SK-N-SH (cell line): ENCODE measurements at regions not wholly inside any gene's neighbourhood (a gene's known extent, or its start where the extent isn't known, plus 50 kb on each side); places are given as distances from the start of the nearest gene placed in this dataset.

Source experiments
- CTCF ChIA-PET: fragments of 300-600, 350-600 bp; formaldehyde crosslinking; extraction: SDS; loops from one replicate; lab custom pipeline; 2021; lab: Yijun Ruan, JAX
- POLR2A ChIA-PET: fragments of 350-600 bp; sonication (Branson Sonifier 250); formaldehyde crosslinking; extraction: SDS; loops from one replicate; lab custom pipeline; 2020; ENCODE audit warnings: antibody characterized with exemption, inconsistent platforms; lab: Yijun Ruan, JAX
- DNase-seq: peaks from one replicate; pipeline ENCODE4 v3.0.0; 2012
- H2AFZ ChIP-seq: fragments of 200-600 bp; sonication (generic); 2 replicates; pipeline ENCODE4 v1.8.1; 2016; ENCODE audit warnings: antibody characterized with exemption, mild to moderate bottlenecking, low read depth
- H3F3A ChIP-seq: fragments of 200-600 bp; sonication (generic); replicated peaks from 2 replicates; pipeline ENCODE3; 2016; ENCODE audit warnings: antibody characterized with exemption, mild to moderate bottlenecking; ENCODE audit not compliant: insufficient read depth
- H3K27ac ChIP-seq, 2 experiments: fragments of 200-500 bp in 1 of 2; fragments of 200-600 bp in 1 of 2; sonication (Bioruptor generic) in 1 of 2; sonication (generic), shearing (Covaris generic) in 1 of 2; 2 replicates each; pipeline versions ENCODE4 v1.5.1 to v1.6.1; 2014 to 2016; ENCODE audit warnings: low read depth in 2 of 2, inconsistent platforms in 1 of 2, low read length in 1 of 2, mild to moderate bottlenecking in 1 of 2, mixed read lengths in 1 of 2
- H3K27me3 ChIP-seq: fragments of 200-600 bp; sonication (generic), shearing (Covaris generic); 2 replicates; pipeline ENCODE4 v1.6.1; 2016; ENCODE audit warnings: mixed run types; ENCODE audit not compliant: insufficient read depth
- H3K36me3 ChIP-seq, 2 experiments: fragments of 200-500 bp in 1 of 2; fragments of 200-600 bp in 1 of 2; sonication (Bioruptor generic) in 1 of 2; sonication (generic) in 1 of 2; replicated peaks in 1 of 2; 2 replicates each; pipeline versions ENCODE3 to v1.5.1; 2014 to 2016; ENCODE audit warnings: low read length in 1 of 2, mild to moderate bottlenecking in 1 of 2; ENCODE audit not compliant: insufficient read depth in 2 of 2, control insufficient read depth in 1 of 2
- H3K4me1 ChIP-seq, 2 experiments: fragments of 200-500 bp in 1 of 2; fragments of 200-600 bp in 1 of 2; sonication (Bioruptor generic) in 1 of 2; sonication (generic), shearing (Covaris generic) in 1 of 2; 2 replicates each; pipeline versions ENCODE4 v1.5.1 to v1.6.1; 2014 to 2016; ENCODE audit warnings: low read depth in 1 of 2, low read length in 1 of 2, mixed run types in 1 of 2; ENCODE audit not compliant: insufficient read depth in 2 of 2, control insufficient read depth in 1 of 2
- H3K4me2 ChIP-seq: fragments of 200-600 bp; sonication (generic), shearing (Covaris generic); 2 replicates; pipeline ENCODE4 v1.6.1; 2017; ENCODE audit warnings: mixed run types
- H3K4me3 ChIP-seq, 2 experiments: fragments of 200-500 bp in 1 of 2; fragments of 200-600 bp in 1 of 2; sonication (Bioruptor generic) in 1 of 2; sonication (generic), shearing (Covaris generic) in 1 of 2; 2 replicates each; pipeline versions ENCODE4 v1.5.1 to v1.8.1; 2014 to 2016; ENCODE audit warnings: low read depth in 2 of 2, inconsistent platforms in 1 of 2, low read length in 1 of 2, mild to moderate bottlenecking in 1 of 2, mixed read lengths in 1 of 2, moderate library complexity in 1 of 2
- H3K79me2 ChIP-seq: fragments of 200-600 bp; sonication (generic); 2 replicates; pipeline ENCODE4 v1.8.1; 2017; ENCODE audit warnings: mild to moderate bottlenecking; ENCODE audit not compliant: insufficient read depth
- H3K9ac ChIP-seq: fragments of 200-600 bp; sonication (generic); 2 replicates; pipeline ENCODE4 v1.6.1; 2017; ENCODE audit warnings: mixed run types
- H3K9me2 ChIP-seq: fragments of 200-600 bp; sonication (generic); 2 replicates; pipeline ENCODE4 v1.6.1; 2017; ENCODE audit warnings: mixed run types
- H3K9me3 ChIP-seq: fragments of 200-600 bp; sonication (generic); 2 replicates; pipeline ENCODE4 v1.6.1; 2017; ENCODE audit warnings: mixed run types, mild to moderate bottlenecking, moderate library complexity
- H4K20me1 ChIP-seq: fragments of 200-600 bp; sonication (generic); 2 replicates; pipeline ENCODE4 v1.6.1; 2017; ENCODE audit warnings: mild to moderate bottlenecking, mixed run types; ENCODE audit not compliant: insufficient read depth
- CHD2 ChIP-seq: fragments of 150-350 bp; IDR thresholded peaks from 2 replicates; pipeline ENCODE4 v1.6.1; 2018; ENCODE audit warnings: low read length; ENCODE audit not compliant: partially characterized antibody
- ELF1 ChIP-seq: IDR thresholded peaks from 2 replicates; pipeline ENCODE4 v1.4.0; 2012
- EZH2phosphoT487 ChIP-seq: fragments of 200-600 bp; sonication (generic); IDR thresholded peaks from 2 replicates; pipeline ENCODE4 v1.6.1; 2017; ENCODE audit warnings: low read depth, mixed run types, mild to moderate bottlenecking, antibody characterized with exemption, moderate library complexity, borderline replicate concordance
- FOXM1 ChIP-seq: IDR thresholded peaks from 2 replicates; pipeline ENCODE4 v1.4.0; 2012; ENCODE audit warnings: low read depth, mild to moderate bottlenecking
- JUND ChIP-seq: IDR thresholded peaks from 2 replicates; pipeline ENCODE4 v1.4.0; 2012
- NFIC ChIP-seq: IDR thresholded peaks from 2 replicates; pipeline ENCODE4 v1.4.0; 2012; ENCODE audit warnings: borderline replicate concordance
- NRF1 ChIP-seq: IDR thresholded peaks from 2 replicates; pipeline ENCODE4 v1.6.1; 2012; ENCODE audit warnings: low read depth, mild to moderate bottlenecking, low read length
- PBX3 ChIP-seq: IDR thresholded peaks from 2 replicates; pipeline ENCODE4; 2012
- RCOR1 ChIP-seq: fragments of 150-350 bp; IDR thresholded peaks from 2 replicates; pipeline ENCODE4 v1.6.1; 2017; ENCODE audit warnings: antibody characterized with exemption, low read length
- RFX5 ChIP-seq: IDR thresholded peaks from 2 replicates; pipeline ENCODE4 v1.6.1; 2012; ENCODE audit warnings: mild to moderate bottlenecking, improper control_type of control experiment, low read length
- SIN3A ChIP-seq: IDR thresholded peaks from 2 replicates; pipeline ENCODE4 v1.6.1; 2012; ENCODE audit warnings: low read depth, mild to moderate bottlenecking, low read length, moderate library complexity, borderline replicate concordance
- SMC3 ChIP-seq: IDR thresholded peaks from 2 replicates; pipeline ENCODE4 v1.6.1; 2012; ENCODE audit warnings: low read depth, low read length, improper control_type of control experiment
- TEAD4 ChIP-seq: IDR thresholded peaks from 2 replicates; pipeline ENCODE4 v1.4.0; 2012; ENCODE audit warnings: mild to moderate bottlenecking, borderline replicate concordance; ENCODE audit not compliant: insufficient read depth
- WGBS: methylation state at CpG from one replicate; pipeline ENCODE4 v1.1.6; 2017; ENCODE audit warnings: low lambda C conversion rate; 5-methylcytosine and 5-hydroxymethylcytosine counted together
- TF ChIP-seq, protein P1 (sequence below): IDR thresholded peaks from 2 replicates; pipeline ENCODE4 v1.4.0; 2012; ENCODE audit warnings: low read depth, borderline replicate concordance
- TF ChIP-seq, protein P2 (sequence below): IDR thresholded peaks from 2 replicates; pipeline ENCODE4 v1.4.0; 2012; ENCODE audit warnings: low read depth, borderline replicate concordance

DNA sequence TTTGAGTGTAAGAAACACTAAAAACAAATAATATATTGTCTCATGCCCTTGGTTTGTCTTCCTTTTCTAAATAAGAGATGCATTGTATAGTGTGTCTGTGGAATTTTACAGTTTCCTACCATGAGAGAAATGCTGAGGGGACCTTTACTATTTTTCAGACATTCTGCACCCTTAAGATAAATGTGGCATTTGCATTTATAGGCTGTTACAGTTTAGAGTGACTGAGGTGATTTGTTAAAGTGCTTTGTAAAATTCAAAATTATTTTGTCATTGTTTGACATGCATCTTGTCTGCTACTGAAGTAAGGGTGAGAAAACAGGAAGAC is 78.9 kb upstream of the ZSWIM2 start (continued):
- TF ChIP-seq PBX3 (no peak), RFX5 (no peak), SMC3 (no peak), FOXM1 (no peak), SIN3A (no peak), RCOR1 (no peak), NFIC (no peak)
- TF ChIP-seq, protein P1, sequence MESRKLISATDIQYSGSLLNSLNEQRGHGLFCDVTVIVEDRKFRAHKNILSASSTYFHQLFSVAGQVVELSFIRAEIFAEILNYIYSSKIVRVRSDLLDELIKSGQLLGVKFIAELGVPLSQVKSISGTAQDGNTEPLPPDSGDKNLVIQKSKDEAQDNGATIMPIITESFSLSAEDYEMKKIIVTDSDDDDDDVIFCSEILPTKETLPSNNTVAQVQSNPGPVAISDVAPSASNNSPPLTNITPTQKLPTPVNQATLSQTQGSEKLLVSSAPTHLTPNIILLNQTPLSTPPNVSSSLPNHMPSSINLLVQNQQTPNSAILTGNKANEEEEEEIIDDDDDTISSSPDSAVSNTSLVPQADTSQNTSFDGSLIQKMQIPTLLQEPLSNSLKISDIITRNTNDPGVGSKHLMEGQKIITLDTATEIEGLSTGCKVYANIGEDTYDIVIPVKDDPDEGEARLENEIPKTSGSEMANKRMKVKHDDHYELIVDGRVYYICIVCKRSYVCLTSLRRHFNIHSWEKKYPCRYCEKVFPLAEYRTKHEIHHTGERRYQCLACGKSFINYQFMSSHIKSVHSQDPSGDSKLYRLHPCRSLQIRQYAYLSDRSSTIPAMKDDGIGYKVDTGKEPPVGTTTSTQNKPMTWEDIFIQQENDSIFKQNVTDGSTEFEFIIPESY, result no peak
- TF ChIP-seq, protein P2, sequence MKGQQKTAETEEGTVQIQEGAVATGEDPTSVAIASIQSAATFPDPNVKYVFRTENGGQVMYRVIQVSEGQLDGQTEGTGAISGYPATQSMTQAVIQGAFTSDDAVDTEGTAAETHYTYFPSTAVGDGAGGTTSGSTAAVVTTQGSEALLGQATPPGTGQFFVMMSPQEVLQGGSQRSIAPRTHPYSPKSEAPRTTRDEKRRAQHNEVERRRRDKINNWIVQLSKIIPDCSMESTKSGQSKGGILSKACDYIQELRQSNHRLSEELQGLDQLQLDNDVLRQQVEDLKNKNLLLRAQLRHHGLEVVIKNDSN, result no peak

GRCh38 chr2:186927185-186927866 is 78.4 kb upstream of the ZSWIM2 start:
- H3K27me3 ChIP-seq, result no peaks in the 10 kb centered on the region
- TF ChIP-seq TEAD4, result no peak
- no peak for TF ChIP-seq JUND
- TF ChIP-seq ELF1, result no peak
- no peak for TF ChIP-seq CHD2
- TF ChIP-seq NRF1, result no peak
- no peak for TF ChIP-seq SMC3
- no peak for TF ChIP-seq EZH2phosphoT487
- TF ChIP-seq SIN3A, result no peak
- TF ChIP-seq, all 33 proteins: peak for 0
- Histone ChIP-seq H3K36me3 (no peaks in the 10 kb centered on the region), H3K4me1 (no peaks in the 10 kb centered on the region), H2AFZ (no peak overlapping the region), H4K20me1 (no peaks in the 10 kb centered on the region), H3K9ac (no peak overlapping the region), H3F3A (no peaks in the 10 kb centered on the region), H3K79me2 (no peaks in the 10 kb centered on the region), H3K9me3 (no peaks in the 10 kb centered on the region), H3K27ac (no peak overlapping the region), H3K4me2 (no peak overlapping the region), H3K4me3 (no peak overlapping the region), H3K9me2 (no peaks in the 10 kb centered on the region)
- ChIA-PET POLR2A (no interaction called here), CTCF (interaction anchor here (0.9 kb wide), 1 partner anchor 1420 kb away, joined by 3 read pairs; no protein-coding TSS in a partner anchor)
- no peak for DNase-seq
- WGBS, result 93% methylated on average over 4 of the region's 4 CpGs
